M059J (cell line): ENCODE measurements at regions not wholly inside any gene's neighbourhood (a gene's known extent, or its start where the extent isn't known, plus 50 kb on each side); places are given as distances from the start of the nearest gene placed in this dataset.

ENCODE experiments used
- DNase-seq: peaks from one replicate; pipeline ENCODE4 v3.0.0-alpha.2; 2012; ENCODE audit warnings: low read depth

DNA sequence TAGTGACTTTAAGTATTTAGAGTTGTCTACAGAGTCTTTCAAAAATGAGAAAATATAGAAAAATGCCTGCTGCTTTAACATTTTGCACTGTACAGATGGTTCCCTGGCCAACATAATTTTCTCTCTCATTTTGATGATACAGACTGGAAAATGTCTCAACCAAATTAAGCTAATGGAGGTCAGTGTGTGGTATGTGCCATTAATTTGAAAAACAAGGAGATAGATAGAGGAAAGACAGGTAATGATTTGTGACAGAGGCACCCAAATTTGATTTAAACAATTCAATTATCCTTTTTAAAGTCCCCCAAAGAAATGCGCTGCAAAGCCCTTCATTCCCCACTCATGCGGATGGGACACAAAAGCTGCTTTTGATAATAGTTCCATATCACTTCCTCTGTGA is 140.0 kb downstream of the ASCL1 start:
- no peak for DNase-seq

- DNase-seq = no peak
Measured at GRCh38 chr12:103100257-103100831, 142.9 kb downstream of the ASCL1 start.

GRCh38 chr12:103102225-103102744 is 144.8 kb downstream of the ASCL1 start:
- DNase-seq = no peak

DNA sequence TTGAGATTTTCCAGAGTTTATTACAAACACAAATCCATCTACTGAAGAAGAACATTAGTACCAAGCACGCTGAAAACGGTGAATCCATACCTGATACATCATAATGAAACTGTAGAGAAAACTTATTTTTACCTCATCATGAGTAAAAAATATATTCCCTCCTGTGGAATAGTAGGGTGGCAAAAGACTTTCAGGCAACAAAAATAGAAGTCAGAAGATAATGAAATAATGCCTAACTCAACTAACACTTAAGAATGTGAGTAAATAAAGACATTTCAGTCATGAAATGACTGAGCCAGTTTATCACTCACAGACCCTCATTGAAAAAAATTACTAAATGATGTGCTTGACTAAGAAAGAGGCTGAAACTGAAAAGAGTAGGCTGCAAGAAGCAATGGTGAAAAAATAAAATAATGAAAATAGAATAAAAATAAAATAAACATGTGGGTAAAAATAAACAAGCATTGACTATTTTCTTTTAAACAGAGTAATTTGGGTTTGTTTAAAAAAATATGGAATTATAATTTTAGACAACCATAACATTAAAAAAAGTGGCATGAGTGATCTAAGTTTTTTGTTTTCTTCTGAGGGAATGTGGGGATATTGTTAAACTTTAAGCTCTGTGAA is 148.6 kb downstream of the ASCL1 start:
- no peak for DNase-seq

DNA sequence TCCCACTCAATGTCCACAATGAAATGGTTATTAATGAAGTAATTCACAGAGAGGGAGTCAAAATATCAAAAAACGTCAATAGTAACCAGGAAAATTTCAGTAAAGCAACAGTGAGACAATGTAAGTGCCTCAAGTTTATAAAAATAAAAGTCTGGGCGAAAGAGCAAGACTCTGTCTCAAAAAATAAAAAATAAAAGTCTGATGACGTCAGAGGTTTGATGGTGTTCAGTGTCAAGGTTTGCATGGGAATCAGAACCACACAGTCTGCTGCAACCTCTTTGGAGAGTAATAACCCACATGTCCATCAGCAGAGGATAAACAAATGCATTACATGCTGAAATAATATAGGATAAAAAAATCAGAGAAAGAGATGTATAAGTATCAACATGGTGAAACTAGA is 152.4 kb downstream of the ASCL1 start:
- no peak for DNase-seq

GRCh38 chr12:103114296-103115055 is 157.0 kb downstream of the ASCL1 start:
- no peak for DNase-seq

- no peak for DNase-seq
Measured at GRCh38 chr12:103128862-103129501, 171.5 kb downstream of the ASCL1 start.

DNA sequence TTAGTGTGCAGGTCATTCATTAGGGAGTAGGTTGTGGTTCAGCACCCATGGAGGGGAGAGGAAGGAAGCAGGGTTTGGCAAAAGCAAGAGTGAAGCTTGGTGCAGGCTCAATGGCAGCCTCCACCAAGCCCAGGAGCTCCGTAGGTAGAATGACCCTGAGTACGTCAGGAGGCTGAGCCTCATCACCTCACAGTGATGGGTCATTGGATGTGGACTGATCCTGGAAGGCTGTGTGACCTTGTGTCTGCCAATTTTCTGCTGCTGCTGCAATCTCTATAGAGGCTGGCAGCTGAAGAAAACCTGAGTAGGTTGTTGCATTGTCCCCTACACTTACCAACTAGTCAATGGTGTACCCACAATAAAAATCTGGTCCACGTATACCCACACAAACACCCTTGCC is 173.1 kb downstream of the ASCL1 start:
- DNase-seq = no peak

DNA sequence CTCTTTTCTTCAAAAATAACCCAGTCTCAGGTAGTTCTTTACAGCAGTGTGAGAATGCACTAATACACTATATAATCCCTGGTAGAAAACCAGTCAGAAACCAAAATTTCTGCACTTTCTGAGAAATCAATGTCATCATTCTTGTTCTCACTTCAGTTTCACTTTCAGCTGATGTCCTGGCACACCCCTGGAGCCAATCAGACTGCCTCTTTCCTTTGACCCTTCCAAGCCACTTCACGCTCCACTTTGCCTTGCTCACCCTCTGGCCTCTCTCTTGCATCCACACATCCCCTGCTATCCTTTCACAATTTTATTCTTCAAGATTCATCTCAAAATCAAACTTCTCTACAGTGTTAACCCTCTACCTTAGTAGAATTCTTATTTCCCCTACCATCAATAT is 181.1 kb downstream of the ASCL1 start:
- no peak for DNase-seq

DNA sequence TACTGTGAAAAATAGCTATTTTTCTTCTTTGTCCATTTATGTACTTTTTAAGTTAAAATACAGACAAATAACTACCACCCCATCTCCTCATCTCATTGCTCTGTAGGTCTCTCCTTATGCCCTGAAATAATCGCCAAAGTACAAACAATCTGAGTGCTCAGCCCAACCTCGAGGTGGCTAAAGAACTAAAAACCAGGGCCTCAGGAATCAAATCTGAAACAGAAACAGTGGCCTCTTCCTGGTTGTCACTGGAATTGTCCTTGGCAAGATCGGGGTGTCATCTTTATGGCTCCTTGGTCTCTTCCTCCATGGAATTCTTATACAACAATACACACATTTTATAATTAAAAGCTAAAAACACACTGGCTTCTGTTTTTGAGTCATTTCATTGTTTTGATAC is 182.4 kb downstream of the ASCL1 start:
- no peak for DNase-seq

DNA sequence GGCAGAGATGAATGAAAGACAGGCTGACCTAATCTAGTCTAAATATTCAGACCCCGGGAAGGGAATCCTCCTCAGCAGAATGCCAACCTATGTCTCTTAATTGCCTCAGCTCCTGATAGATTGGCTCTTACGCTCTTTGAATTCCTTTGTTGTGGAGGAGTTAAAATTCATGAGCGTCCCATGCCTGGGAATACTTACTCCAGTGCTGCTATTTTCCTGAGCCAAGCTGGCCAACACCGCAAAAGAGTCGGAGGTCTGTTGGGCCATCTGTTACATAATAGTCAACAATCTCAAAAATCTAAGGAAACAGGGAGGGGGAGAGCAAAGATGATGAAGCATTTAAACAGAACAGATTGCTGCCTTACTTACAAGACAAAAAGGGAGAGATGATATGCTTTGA is 182.8 kb downstream of the ASCL1 start:
- DNase-seq = no peak

- no peak for DNase-seq
Measured at GRCh38 chr12:103144278-103144677, 186.8 kb downstream of the ASCL1 start.

DNA sequence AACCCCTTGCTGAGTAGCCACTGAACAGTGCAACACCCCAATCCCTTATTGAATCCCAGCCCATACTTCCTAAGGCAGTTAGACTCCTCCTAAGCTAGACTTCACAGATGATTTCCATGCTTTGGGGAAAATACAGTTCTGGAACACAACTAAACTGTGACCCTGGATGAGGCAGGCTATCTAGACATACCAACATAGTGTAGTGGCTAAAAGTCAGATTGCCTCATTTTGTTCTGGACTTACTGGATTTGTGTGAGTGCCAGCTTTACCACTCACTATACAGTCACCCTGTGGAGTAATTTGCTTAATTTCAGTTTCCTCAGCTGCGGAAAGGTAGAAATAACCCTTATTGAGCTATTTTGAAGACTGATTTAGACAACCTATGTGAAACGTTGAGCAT is 203.1 kb downstream of the ASCL1 start:
- no peak for DNase-seq

GRCh38 chr12:103161582-103162362 is 204.3 kb downstream of the ASCL1 start:
- no peak for DNase-seq

DNA sequence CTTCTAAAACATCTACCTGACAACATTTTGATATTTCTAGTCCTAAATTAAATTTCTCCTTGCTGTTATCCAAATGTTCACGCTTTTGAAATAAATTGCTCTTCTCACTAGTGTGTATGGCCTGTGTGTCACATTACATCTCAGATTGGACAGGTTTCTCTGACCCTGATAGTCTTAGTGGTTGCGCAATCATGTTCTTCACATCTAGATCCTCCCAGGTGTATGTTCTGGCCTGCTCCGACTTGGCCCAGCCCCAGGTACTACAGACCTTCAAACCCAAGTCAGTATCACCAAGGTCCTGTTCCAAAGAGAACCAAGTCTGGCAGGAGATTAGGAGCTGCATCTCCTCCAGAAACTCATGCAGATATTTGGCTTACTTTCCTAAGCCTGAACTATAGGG is 209.5 kb downstream of the ASCL1 start:
- no peak for DNase-seq

- DNase-seq = no peak
Measured at GRCh38 chr12:103172447-103173112, 215.1 kb downstream of the ASCL1 start.

DNA sequence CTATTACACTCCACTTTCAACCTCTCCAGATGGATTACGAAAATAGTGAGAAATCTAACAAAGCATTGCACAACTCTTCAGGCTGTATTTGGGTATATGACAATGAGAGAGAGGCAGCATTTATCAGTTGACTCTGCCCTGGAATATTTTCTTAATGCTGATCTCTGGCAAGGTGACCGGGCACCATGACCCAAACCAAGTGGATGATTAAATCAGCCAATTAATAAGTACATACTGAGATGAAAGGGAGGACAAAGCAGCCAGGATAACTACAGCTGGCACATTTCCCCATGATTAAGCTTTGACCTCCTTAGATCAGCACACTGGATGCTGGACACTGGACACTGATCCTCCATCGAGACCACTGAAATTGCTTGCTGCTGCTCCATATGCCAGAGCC is 218.2 kb downstream of the ASCL1 start:
- no peak for DNase-seq

DNA sequence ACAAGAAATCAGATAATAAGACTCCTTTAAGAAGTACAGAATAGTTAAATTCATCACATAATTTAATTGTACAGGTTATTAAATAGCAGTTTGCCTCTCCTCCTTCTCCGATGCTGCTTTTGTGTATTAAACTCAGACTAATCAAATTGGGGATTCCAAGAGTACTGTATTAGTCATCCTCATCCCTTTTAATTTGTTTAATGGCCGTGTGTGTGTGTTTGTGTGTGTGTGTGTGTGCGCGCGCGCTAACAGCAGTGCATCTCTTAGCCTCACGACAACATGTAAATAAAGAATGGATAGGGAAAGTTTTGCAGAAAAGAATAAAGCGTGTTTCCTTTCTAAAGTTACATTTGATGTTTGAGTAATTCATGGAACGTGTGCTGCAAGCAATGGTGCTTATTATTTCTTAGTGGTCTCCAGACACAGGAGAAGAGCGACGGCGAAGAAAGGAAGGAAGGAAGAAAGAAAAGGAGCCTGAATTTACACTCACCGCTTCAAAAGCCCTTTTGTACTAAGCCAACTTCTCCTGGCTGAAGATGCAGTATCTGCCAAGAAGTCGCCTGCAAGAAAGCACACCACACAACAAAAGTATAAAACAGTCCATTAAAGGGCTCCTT is 220.3 kb downstream of the ASCL1 start:
- no peak for DNase-seq

- no peak for DNase-seq
Measured at GRCh38 chr12:103178366-103179080, 221.0 kb downstream of the ASCL1 start.
